Body of pancreas (tissue), 4 donors: ENCODE measurements at regions not wholly inside any gene's neighbourhood (a gene's known extent, or its start where the extent isn't known, plus 50 kb on each side); places are given as distances from the start of the nearest gene placed in this dataset.

Experiments used
- POLR2A ChIP-seq, 3 donors: fragments of 450-650 bp; IDR thresholded peaks; one replicate each; pipeline ENCODE4 v1.6.1; 2016; ENCODE audit warnings: antibody characterized with exemption in 3 of 3, mild to moderate bottlenecking in 2 of 3
- TF ChIP-seq, protein P1 (sequence below), 7 experiments: fragments of 450-650 bp in 4 of 7; fragments of 200-600 bp in 3 of 7; sonication (generic) in 3 of 7; IDR thresholded peaks; one replicate each; pipeline ENCODE4 v1.5.1; 2016 to 2019; ENCODE audit warnings: antibody characterized with exemption in 7 of 7

DNA sequence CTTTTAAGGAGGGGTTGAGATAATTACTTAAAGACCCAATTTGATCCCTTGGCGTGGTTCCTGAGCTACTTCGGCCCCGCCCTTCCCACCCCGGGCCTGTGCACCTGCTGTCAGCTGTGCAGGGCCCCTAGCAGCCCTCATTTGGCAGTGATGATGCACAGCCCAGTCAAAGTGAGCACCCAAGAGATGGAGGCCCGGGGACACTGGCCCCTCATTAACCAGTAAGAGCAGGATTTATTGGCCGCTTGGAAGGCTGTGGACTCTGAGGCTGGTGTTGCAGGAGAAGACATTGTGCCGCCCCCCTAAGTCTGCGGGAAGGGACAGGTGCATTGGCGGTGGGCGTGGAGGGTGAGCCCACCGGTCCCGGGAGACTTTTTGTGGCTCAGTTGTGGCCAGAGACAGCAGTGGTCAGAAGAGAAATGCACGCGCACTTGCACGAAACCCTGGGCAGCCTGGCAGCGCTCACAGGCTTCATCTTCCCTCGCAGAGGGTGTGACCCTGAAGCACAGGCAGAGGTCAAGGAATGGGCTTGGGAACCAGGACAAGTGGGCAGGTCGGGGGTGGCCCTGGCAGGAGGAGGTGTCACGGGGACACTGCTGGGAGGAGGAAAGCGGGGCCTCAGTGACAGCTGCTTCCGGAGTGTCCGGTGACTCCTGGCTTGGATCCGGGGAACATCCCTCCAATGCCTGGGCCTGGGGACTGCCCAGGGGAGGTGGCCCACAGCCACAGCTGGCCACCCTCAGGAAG is 74.0 kb upstream of the RXRA start:
- TF ChIP-seq, protein P1, sequence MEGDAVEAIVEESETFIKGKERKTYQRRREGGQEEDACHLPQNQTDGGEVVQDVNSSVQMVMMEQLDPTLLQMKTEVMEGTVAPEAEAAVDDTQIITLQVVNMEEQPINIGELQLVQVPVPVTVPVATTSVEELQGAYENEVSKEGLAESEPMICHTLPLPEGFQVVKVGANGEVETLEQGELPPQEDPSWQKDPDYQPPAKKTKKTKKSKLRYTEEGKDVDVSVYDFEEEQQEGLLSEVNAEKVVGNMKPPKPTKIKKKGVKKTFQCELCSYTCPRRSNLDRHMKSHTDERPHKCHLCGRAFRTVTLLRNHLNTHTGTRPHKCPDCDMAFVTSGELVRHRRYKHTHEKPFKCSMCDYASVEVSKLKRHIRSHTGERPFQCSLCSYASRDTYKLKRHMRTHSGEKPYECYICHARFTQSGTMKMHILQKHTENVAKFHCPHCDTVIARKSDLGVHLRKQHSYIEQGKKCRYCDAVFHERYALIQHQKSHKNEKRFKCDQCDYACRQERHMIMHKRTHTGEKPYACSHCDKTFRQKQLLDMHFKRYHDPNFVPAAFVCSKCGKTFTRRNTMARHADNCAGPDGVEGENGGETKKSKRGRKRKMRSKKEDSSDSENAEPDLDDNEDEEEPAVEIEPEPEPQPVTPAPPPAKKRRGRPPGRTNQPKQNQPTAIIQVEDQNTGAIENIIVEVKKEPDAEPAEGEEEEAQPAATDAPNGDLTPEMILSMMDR (IDR thresholded peaks at IDR 0.05): no peak
- no peak for TF ChIP-seq POLR2A (IDR thresholded peaks at IDR 0.05)
